A673 (cell line): ENCODE measurements at regions not wholly inside any gene's neighbourhood (a gene's known extent, or its start where the extent isn't known, plus 50 kb on each side); places are given as distances from the start of the nearest gene placed in this dataset.

Experiments
- CTCF ChIP-seq: fragments of 300-800, 200-600 bp; sonication (generic); conservative IDR thresholded peaks from 2 replicates; pipeline ENCODE4 v1.5.1; 2017; ENCODE audit warnings: low read depth, mild to moderate bottlenecking, antibody characterized with exemption, low read length, moderate library complexity, mixed read lengths
- EZH2 ChIP-seq: fragments of 200-600 bp; sonication (generic); IDR thresholded peaks from 2 replicates; pipeline ENCODE4 v1.6.1; 2017; ENCODE audit warnings: borderline replicate concordance, low read depth, mild to moderate bottlenecking, mixed read lengths, antibody characterized with exemption, low read length; ENCODE audit not compliant: poor library complexity, severe bottlenecking

GRCh38 chr6:85125526-85125925 lies 324.4 kb upstream of the NT5E start:
- TF ChIP-seq CTCF (no peak), EZH2 (no peak)
